Naive thymus-derived CD4-positive, alpha-beta T cell (primary cell): ENCODE measurements at regions not wholly inside any gene's neighbourhood (a gene's known extent, or its start where the extent isn't known, plus 50 kb on each side); places are given as distances from the start of the nearest gene placed in this dataset.

Experiments used
- ATAC-seq: fragments of 150-1000 bp; cut with Tn5 transposase; 2 replicates; pipeline ENCODE4 v1.10.0; 2021; ENCODE audit warnings: mild to moderate bottlenecking, moderate library complexity
- CTCF ChIA-PET: fragments of 350-600 bp; sonication (Branson Sonifier 250); formaldehyde crosslinking; loops from one replicate; lab custom pipeline; 2021; ENCODE audit warnings: antibody characterized with exemption; lab: Charles Lee
- POLR2A ChIA-PET: fragments of 350-600 bp; sonication (Branson Sonifier 250); formaldehyde crosslinking; loops from one replicate; lab custom pipeline; 2021; ENCODE audit warnings: antibody characterized with exemption, inconsistent platforms; lab: Charles Lee
- DNase-seq, 9 donors: peaks; one replicate each; pipeline versions ENCODE4 v3.0.0 to v3.0.0-alpha.2; 2020 to 2022; ENCODE audit warnings: mixed read lengths in 1 of 9
- H3K27ac ChIP-seq: one replicate; pipeline ENCODE4 v1.7.0; 2013; ENCODE audit warnings: mild to moderate bottlenecking, low read depth, low read length, moderate library complexity
- H3K27me3 ChIP-seq, 2 donors: one replicate each; pipeline ENCODE4 v1.7.0; 2013; ENCODE audit warnings: low read length in 2 of 2, mild to moderate bottlenecking in 2 of 2, moderate library complexity in 2 of 2; ENCODE audit not compliant: control insufficient read depth in 2 of 2, insufficient read depth in 2 of 2
- H3K36me3 ChIP-seq, 3 experiments: 1 replicate in 2 of 3; 2 replicates in 1 of 3; pipeline ENCODE4 v1.7.0; 2013; ENCODE audit warnings: low read length in 3 of 3, mild to moderate bottlenecking in 3 of 3, moderate library complexity in 1 of 3; ENCODE audit not compliant: insufficient read depth in 3 of 3, control insufficient read depth in 2 of 3
- H3K4me1 ChIP-seq, 2 donors: one replicate each; pipeline ENCODE4 v1.7.0; 2013; ENCODE audit warnings: low read length in 2 of 2, mild to moderate bottlenecking in 2 of 2, moderate library complexity in 1 of 2; ENCODE audit not compliant: control insufficient read depth in 2 of 2, insufficient read depth in 2 of 2
- H3K4me3 ChIP-seq: 2 replicates; pipeline ENCODE4 v1.7.0; 2013; ENCODE audit warnings: mild to moderate bottlenecking, low read length
- H3K9me3 ChIP-seq, 3 experiments: 1 replicate in 2 of 3; 2 replicates in 1 of 3; pipeline ENCODE4 v1.7.0; 2013; ENCODE audit warnings: low read length in 3 of 3; ENCODE audit not compliant: control insufficient read depth in 2 of 3
- H3K27ac Mint-ChIP-seq, 9 donors: one replicate each; pipeline ENCODE4 v1.8.0; 2020 to 2022; ENCODE audit warnings: mixed read lengths in 9 of 9, mild to moderate bottlenecking in 8 of 9, moderate library complexity in 5 of 9, inconsistent platforms in 2 of 9
- H3K27me3 Mint-ChIP-seq, 5 donors: one replicate each; pipeline ENCODE4 v1.8.0; 2021 to 2022; ENCODE audit warnings: mixed read lengths in 5 of 5, mild to moderate bottlenecking in 1 of 5
- H3K36me3 Mint-ChIP-seq, 5 donors: one replicate each; pipeline ENCODE4 v1.8.0; 2020 to 2022; ENCODE audit warnings: mixed read lengths in 5 of 5, mild to moderate bottlenecking in 3 of 5, inconsistent platforms in 1 of 5
- H3K4me1 Mint-ChIP-seq, 7 donors: one replicate each; pipeline ENCODE4 v1.8.0; 2020 to 2022; ENCODE audit warnings: mixed read lengths in 7 of 7, mild to moderate bottlenecking in 3 of 7, inconsistent platforms in 1 of 7
- H3K4me3 Mint-ChIP-seq, 10 donors: one replicate each; pipeline ENCODE4 v1.8.0; 2020 to 2022; ENCODE audit warnings: mild to moderate bottlenecking in 10 of 10, mixed read lengths in 10 of 10, moderate library complexity in 6 of 10, inconsistent platforms in 2 of 10
- H3K9me3 Mint-ChIP-seq, 11 donors: one replicate each; pipeline ENCODE4 v1.8.0; 2020 to 2022; ENCODE audit warnings: mixed read lengths in 11 of 11, mild to moderate bottlenecking in 4 of 11, inconsistent platforms in 1 of 11, moderate library complexity in 1 of 11
- intact Hi-C, 2 donors: fragments of 100-400 bp; cut with micrococcal nuclease; formaldehyde crosslinking; loops; one replicate each; pipeline ENCODE4 v1.15.1; 2023

- Histone ChIP-seq H3K27ac (no peak overlapping the region), H3K27me3 (no peaks in the 10 kb centered on the region), H3K36me3 (no peaks in the 10 kb centered on the region), H3K4me1 (no peaks in the 10 kb centered on the region), H3K9me3 (no peaks in the 10 kb centered on the region), H3K4me3 (no peak overlapping the region)
- Mint-ChIP-seq H3K27me3 (peaks cover 4 to 27% (median 18%) of the 10 kb centered on the region in 5 donors), H3K4me1 (peaks cover 0 to 3% (median 0%) of the 10 kb centered on the region in 7 donors), H3K27ac (no peak overlapping the region), H3K4me3 (no peak overlapping the region), H3K9me3 (peaks cover 0 to 19% (median 4%) of the 10 kb centered on the region in 11 donors), H3K36me3 (peaks cover 0 to 6% (median 0%) of the 10 kb centered on the region in 5 donors)
- ChIA-PET CTCF (no interaction called here), POLR2A (no interaction called here)
- intact Hi-C loops: no loop called here
- DNase-seq (no peak), ATAC-seq (peak; percentile 59)
Observed at GRCh38 chr11:15816260-15816871, 540.0 kb downstream of the SOX6 start.

- Histone ChIP-seq H3K4me1 (no peaks in the 10 kb centered on the region), H3K27ac (no peak overlapping the region), H3K9me3 (no peaks in the 10 kb centered on the region), H3K36me3 (no peaks in the 10 kb centered on the region), H3K4me3 (no peak overlapping the region), H3K27me3 (no peaks in the 10 kb centered on the region)
- DNase-seq (no peak), ATAC-seq (no peak)
- no peak overlapping the region for H3K4me3 Mint-ChIP-seq
- intact Hi-C loops: no loop called here
- H3K27ac Mint-ChIP-seq: no peak overlapping the region
- peaks cover 4 to 27% (median 18%) of the 10 kb centered on the region in 5 donors for H3K27me3 Mint-ChIP-seq
- POLR2A ChIA-PET: no interaction called here
- H3K4me1 Mint-ChIP-seq: peaks cover 0 to 3% (median 0%) of the 10 kb centered on the region in 7 donors
- H3K36me3 Mint-ChIP-seq: peaks cover 0 to 6% (median 0%) of the 10 kb centered on the region in 5 donors
- peaks cover 0 to 22% (median 5%) of the 10 kb centered on the region in 11 donors for H3K9me3 Mint-ChIP-seq
- CTCF ChIA-PET: no interaction called here
Observed at GRCh38 chr11:15817001-15817400, 539.3 kb downstream of the SOX6 start.

DNA sequence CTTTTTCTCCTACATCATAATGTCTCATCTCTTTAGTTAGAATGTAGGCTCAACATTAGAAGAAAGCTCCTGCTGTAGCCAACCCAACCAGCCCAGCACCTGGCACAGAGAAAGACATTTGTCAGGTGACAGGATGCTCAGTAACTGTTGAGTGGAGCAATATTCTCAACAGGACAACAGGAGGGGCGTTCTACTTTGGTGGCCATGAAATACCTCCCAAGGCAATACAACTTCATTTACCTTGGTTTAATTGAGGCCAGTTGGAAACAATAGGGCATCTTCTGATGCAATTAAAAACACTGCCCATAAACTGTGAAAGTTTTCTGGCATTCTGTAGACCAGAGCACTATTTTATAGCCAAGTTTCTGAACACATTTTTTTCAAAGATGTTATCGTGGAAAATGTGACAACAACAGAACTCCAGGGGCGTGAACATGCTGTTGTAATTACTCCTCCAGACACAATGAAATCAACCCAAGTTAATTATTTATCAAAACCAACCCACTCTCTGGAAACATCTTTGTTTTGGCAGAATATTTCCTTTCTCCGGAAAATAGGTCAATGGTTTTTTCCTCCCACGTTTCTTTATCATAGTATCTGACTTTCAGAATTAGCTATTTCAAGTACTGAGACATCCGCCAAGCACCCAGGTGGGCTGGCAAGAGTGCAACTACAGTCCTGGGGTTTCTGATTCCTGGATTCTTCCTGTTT, 538.1 kb downstream of the SOX6 start:
- Mint-ChIP-seq H3K36me3 (peaks cover 0 to 6% (median 0%) of the 10 kb centered on the region in 5 donors), H3K9me3 (peaks cover 0 to 22% (median 5%) of the 10 kb centered on the region in 11 donors), H3K27me3 (peaks cover 4 to 21% (median 18%) of the 10 kb centered on the region in 5 donors), H3K27ac (no peak overlapping the region), H3K4me1 (peaks cover 0 to 3% (median 0%) of the 10 kb centered on the region in 7 donors), H3K4me3 (no peak overlapping the region)
- no peak overlapping the region for H3K27ac ChIP-seq
- H3K36me3 ChIP-seq: no peaks in the 10 kb centered on the region
- ATAC-seq (no peak), DNase-seq (no peak)
- H3K4me1 ChIP-seq: no peaks in the 10 kb centered on the region
- no peaks in the 10 kb centered on the region for H3K9me3 ChIP-seq
- CTCF ChIA-PET: no interaction called here
- no peak overlapping the region for H3K4me3 ChIP-seq
- intact Hi-C loops: no loop called here
- POLR2A ChIA-PET: no interaction called here
- H3K27me3 ChIP-seq: no peaks in the 10 kb centered on the region

DNA sequence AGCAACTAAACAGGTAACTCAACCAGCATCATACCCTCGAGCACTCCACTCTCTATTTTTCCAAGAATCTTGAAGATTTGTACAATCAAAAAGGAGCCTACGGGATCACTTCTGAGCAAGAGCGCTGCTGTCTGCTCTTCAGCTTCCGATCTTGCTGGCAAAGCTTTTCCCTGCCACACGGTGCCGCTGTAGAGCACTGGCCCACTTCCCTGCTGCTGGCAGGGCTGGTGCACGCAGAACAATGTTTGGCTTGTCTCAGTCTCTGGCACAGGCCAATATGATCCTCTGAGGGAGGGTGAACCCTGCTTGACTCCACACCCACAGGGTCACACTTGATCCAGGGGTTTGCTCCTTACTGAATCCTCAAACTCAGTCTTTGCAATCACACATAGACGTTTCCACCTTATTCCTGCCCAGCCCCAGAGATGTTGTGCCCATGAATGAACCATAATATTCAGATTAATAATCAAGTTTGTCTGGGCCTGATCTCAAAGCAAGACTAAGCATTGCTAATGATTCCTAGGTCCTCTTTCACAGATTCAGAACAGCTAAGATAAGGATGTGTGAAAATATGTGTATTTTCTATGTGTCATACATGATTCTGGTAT, 536.6 kb downstream of the SOX6 start:
- CTCF ChIA-PET: no interaction called here
- Histone ChIP-seq H3K9me3 (no peaks in the 10 kb centered on the region), H3K36me3 (no peaks in the 10 kb centered on the region), H3K4me3 (no peak overlapping the region), H3K4me1 (no peaks in the 10 kb centered on the region), H3K27me3 (no peaks in the 10 kb centered on the region), H3K27ac (no peak overlapping the region)
- POLR2A ChIA-PET: no interaction called here
- peaks cover 0 to 3% (median 0%) of the 10 kb centered on the region in 7 donors for H3K4me1 Mint-ChIP-seq
- H3K36me3 Mint-ChIP-seq: peaks cover 0 to 6% (median 0%) of the 10 kb centered on the region in 5 donors
- ATAC-seq (peak; percentile 59), DNase-seq (peak in 2 of 9 donors; percentile 17 to 44)
- H3K9me3 Mint-ChIP-seq: peaks cover 0 to 22% (median 5%) of the 10 kb centered on the region in 11 donors
- H3K4me3 Mint-ChIP-seq: no peak overlapping the region
- no peak overlapping the region for H3K27ac Mint-ChIP-seq
- intact Hi-C loops: loop anchor here in 1 of 2 donors (1.0 kb wide), 1 partner anchor 794 kb away; no protein-coding TSS in a partner anchor
- H3K27me3 Mint-ChIP-seq: peaks cover 4 to 20% (median 18%) of the 10 kb centered on the region in 5 donors

- no peaks in the 10 kb centered on the region for H3K4me1 ChIP-seq
- CTCF ChIA-PET: no interaction called here
- no peak for DNase-seq
- Mint-ChIP-seq H3K27ac (no peak overlapping the region), H3K36me3 (no peaks in the 10 kb centered on the region), H3K4me1 (peaks cover 0 to 3% (median 0%) of the 10 kb centered on the region in 7 donors), H3K27me3 (peaks cover 4 to 26% (median 15%) of the 10 kb centered on the region in 5 donors), H3K4me3 (no peak overlapping the region), H3K9me3 (peaks cover 0 to 11% (median 0%) of the 10 kb centered on the region in 11 donors)
- no peaks in the 10 kb centered on the region for H3K9me3 ChIP-seq
- no peaks in the 10 kb centered on the region for H3K36me3 ChIP-seq
- H3K27me3 ChIP-seq: no peaks in the 10 kb centered on the region
- no peak overlapping the region for H3K27ac ChIP-seq
- no peak for ATAC-seq
- intact Hi-C loops: no loop called here
- POLR2A ChIA-PET: no interaction called here
- no peak overlapping the region for H3K4me3 ChIP-seq
Observed at GRCh38 chr11:15821451-15821850, 534.9 kb downstream of the SOX6 start.

DNA sequence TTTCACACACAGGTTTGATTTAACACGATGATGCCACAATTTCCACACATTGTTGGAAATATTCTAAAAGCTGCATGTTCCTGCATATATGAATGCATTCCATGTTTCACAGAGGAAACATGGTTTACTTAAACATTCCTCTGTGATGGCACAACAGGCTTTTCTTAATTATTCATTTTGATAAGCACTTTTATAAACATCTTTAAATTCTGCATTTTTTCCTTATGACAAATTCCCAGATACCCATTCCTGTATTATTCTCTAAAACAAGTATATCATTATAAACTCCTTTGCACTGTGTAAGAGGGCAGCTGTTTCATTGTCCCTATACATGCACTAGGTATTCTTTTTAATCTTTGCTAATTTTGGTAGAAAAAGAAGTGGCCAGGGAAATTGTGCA, 532.3 kb downstream of the SOX6 start:
- no peak overlapping the region for H3K4me3 ChIP-seq
- DNase-seq (no peak), ATAC-seq (no peak)
- ChIA-PET CTCF (no interaction called here), POLR2A (no interaction called here)
- intact Hi-C loops: no loop called here
- H3K36me3 ChIP-seq: no peaks in the 10 kb centered on the region
- no peaks in the 10 kb centered on the region for H3K27me3 ChIP-seq
- H3K4me1 Mint-ChIP-seq: peaks cover 0 to 1% (median 0%) of the 10 kb centered on the region in 7 donors
- no peak overlapping the region for H3K27ac Mint-ChIP-seq
- no peak overlapping the region for H3K27ac ChIP-seq
- peaks cover 4 to 24% (median 5%) of the 10 kb centered on the region in 5 donors for H3K27me3 Mint-ChIP-seq
- no peaks in the 10 kb centered on the region for H3K36me3 Mint-ChIP-seq
- H3K9me3 Mint-ChIP-seq: peaks cover 0 to 11% (median 0%) of the 10 kb centered on the region in 11 donors
- no peaks in the 10 kb centered on the region for H3K9me3 ChIP-seq
- H3K4me3 Mint-ChIP-seq: no peak overlapping the region
- H3K4me1 ChIP-seq: no peaks in the 10 kb centered on the region
